ENCODE measurements at regions not wholly inside any gene's neighbourhood (a gene's known extent, or its start where the extent isn't known, plus 50 kb on each side); places are given as distances from the start of the nearest gene placed in this dataset.
"Not testable (repeated sequence)": the region's sequence is repeated elsewhere in the genome, so short reads cannot be mapped to it uniquely, and the experiment has no call there.

- no peak for TF ChIP-seq CTCF (IDR thresholded peaks at IDR 0.05)
- no peaks in the 10 kb centered on the region for H3K4me1 ChIP-seq (ENCODE audit: control insufficient read depth in 1 of 2, insufficient read depth in 1 of 2, low read depth in 1 of 2, low read length in 1 of 2)
- H3K4me3 ChIP-seq (ENCODE audit: low read depth in 1 of 2, low read length in 1 of 2), result no peak overlapping the region
- H3K36me3 ChIP-seq, result no peaks in the 10 kb centered on the region
- H3K9me3 ChIP-seq, result no peaks in the 10 kb centered on the region
- no peak overlapping the region for H3K27ac ChIP-seq
- H3K27me3 ChIP-seq, result no peaks in the 10 kb centered on the region
Measured at GRCh38 chr16:73106329-73107034, 58.6 kb upstream of the ZFHX3 start.

- Histone ChIP-seq H3K36me3 (no peaks in the 10 kb centered on the region), H3K27me3 (no peaks in the 10 kb centered on the region), H3K4me1 (ENCODE audit: control insufficient read depth in 1 of 2, insufficient read depth in 1 of 2, low read depth in 1 of 2, low read length in 1 of 2) (no peaks in the 10 kb centered on the region), H3K9me3 (no peaks in the 10 kb centered on the region), H3K4me3 (ENCODE audit: low read depth in 1 of 2, low read length in 1 of 2) (no peak overlapping the region), H3K27ac (no peak overlapping the region)
- no peak for TF ChIP-seq CTCF (IDR thresholded peaks at IDR 0.05)
Measured at GRCh38 chr16:73101568-73101967, 53.6 kb upstream of the ZFHX3 start.

GRCh38 chr16:73099601-73100000, 51.7 kb upstream of the ZFHX3 start:
- H3K27me3 ChIP-seq; H3K9me3 ChIP-seq; H3K27ac ChIP-seq; H3K4me3 ChIP-seq (ENCODE audit: low read depth in 1 of 2, low read length in 1 of 2); H3K36me3 ChIP-seq; H3K4me1 ChIP-seq (ENCODE audit: control insufficient read depth in 1 of 2, insufficient read depth in 1 of 2, low read depth in 1 of 2, low read length in 1 of 2): not testable (repeated sequence)

All from neutrophil (primary cell).